NCI-H748 treated with DMSO at 0.1 percent for 48 hours (cell line): ENCODE measurements at regions not wholly inside any gene's neighbourhood (a gene's known extent, or its start where the extent isn't known, plus 50 kb on each side); places are given as distances from the start of the nearest gene placed in this dataset.

ENCODE experiments used
- DNase-seq: peaks from one replicate; lab custom pipeline; 2025; lab: John Stamatoyannopoulos, UW

DNA sequence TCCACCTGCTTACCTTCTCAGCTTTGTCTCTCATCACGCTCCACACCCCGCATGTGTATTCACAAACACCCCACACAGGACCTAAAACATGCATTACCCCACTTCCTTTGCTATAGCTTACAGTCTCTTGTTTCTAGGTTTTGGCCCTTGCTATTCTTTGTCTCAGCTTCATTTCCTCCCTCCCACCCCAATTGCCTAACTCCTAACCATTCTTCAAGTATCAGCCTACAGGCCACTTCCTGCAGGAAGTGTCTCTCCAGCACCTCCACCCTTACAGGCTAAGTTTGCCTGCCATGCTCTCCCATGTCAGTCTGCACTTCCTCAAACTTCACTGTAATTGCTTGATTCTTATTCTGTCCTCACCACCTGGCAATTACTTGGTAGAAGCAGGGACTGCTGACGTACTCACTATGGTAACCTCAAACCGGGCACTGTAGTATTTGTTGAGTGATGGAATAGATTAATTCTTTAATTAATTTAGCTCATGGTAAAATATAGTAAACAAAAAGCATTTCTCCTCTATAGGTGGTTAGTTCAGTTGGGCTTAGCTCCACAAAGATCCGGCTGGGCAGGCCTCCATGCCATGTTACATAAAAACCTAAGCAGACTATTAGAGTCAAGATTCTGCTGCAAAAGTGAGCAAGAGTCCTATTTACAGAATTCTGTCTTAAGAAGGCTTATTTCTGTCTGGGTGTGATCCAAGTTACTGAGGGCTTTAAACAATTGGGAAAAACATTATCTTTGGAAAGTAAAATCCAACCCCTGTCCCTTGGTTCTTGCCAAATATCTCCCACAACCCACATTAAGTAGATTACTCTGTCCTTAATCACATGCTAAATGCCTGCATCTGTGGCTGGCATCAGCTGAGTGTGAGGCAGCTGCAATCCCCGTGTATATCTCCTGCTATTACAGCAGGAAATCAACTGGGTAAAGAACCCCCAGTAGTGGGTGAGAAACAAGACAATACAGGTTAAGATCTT lies 124.7 kb upstream of the CPEB2 start:
- no peak for DNase-seq

GRCh38 chr4:14878681-14879080 lies 123.6 kb upstream of the CPEB2 start:
- no peak for DNase-seq

DNA sequence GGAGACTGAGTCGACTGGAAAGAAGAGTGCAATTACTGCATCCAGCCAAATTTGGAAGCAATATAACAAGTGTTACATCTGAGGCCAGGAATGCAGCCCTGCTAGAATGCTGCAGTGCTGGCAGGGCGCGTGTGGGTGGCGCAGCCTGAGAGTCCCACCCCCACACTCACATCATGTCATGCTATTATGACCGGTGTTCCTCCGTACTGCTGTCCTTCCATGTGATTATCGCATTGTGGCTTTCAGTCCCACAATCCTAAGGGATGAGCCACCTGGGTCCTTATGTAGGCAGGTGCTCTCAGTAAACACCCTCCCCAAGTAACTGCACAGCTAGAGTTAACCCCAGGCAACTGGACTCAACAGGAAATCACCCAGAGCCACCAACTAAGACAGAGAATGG lies 122.6 kb upstream of the CPEB2 start:
- DNase-seq, result no peak

DNA sequence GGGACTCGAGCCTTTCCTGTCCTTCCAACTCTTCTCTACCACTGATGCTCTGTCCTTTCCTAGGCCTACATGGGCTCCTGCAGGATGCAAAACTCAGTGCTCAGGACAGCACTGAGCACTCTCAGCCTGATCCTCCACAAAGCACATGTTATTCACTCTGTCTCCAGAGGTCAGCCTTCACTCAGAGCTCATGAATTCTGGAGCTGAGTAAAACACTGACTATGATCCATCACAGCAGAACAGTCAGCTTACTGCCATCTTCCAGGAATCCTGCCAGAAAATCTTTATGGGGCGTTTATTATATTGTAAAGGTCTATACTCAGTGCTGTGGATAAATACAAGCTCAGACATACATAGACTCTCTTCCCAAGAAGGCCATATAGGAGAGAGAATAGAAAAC lies 121.5 kb upstream of the CPEB2 start:
- DNase-seq, result no peak

DNA sequence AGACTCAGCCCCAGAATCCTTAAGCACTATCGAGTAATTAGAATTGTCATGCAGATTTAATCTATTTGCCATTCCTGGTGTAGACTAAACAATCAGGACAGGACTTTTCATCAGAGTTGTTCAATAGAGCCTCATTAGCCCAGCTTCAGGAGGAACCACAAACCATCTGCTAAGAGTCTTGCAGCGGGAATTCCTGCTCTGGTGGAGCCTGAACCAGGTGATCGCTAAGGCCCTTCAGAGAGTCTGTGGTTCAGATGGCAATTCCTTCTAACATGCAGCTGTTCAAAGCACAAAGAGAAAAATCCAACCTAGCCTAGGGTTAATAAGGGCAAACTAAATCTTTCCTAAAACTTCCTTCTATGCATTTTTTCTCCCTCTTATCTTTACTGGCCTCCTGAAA lies 119.1 kb upstream of the CPEB2 start:
- no peak for DNase-seq

- no peak for DNase-seq
Observed at GRCh38 chr4:14883661-14884060, 118.6 kb upstream of the CPEB2 start.

DNA sequence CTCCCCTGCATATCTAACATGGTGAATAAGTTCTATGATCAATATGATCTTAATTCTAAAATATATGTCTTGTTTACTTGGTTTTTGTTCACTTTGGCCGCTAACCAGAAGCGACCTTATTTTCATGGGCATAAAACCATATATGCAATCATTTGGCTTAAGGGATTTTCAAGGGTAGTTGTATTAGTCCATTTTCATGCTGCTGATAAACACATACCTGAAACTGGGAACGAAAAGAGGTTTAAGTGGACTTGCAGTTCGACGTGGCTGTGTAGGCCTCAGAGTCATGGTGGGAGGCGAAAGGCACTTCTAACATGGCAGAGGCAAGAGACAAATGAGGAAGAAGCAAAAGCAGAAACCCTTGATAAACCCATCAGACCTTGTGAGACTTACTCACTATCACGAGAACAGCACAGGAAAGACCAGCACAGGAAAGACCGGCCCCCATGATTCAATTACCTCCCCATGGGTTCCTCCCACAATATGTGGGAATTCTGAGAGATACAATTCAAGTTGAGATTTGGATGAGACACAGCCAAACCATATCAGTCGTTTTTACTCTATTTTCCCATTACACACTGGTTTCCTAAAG lies 114.3 kb upstream of the CPEB2 start:
- no peak for DNase-seq

DNA sequence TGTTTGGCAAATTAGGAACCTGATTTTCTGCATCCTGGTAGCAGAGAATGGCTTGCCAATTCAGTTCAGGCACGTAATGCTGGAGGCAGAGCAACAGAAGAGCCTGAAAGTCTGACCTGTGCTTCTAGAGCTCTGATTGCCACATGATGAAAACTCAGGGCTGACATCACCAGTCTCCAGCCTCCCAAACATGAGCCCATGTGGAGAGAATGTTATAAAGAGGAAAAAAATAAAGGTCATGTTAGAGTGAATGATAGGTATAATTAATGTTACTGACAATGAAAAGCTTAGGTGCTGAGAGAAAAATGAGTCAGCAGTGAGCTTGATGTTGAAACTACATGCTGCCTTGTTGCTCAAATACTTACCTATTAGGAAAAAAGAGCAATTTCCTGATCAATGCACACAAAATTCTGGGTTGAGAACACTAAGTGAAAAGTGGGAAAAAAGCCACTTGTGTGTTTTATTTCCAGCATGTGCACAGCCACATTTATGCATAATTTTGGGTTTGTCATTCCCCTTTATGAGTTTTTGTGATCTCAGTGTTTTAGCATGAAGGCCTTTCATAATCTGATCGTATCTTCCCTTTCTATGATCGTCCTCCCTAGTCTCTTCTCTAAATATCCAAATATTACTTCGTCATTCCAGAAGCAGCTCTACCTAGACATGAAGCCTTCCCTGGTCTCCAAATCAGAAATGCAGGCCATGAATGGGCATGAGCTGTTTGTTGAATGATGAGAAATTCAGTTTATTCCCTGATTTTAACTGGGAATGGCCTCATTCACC lies 113.3 kb upstream of the CPEB2 start:
- no peak for DNase-seq

GRCh38 chr4:14892563-14892962 lies 109.7 kb upstream of the CPEB2 start:
- no peak for DNase-seq

GRCh38 chr4:14893713-14894112 lies 108.6 kb upstream of the CPEB2 start:
- DNase-seq, result no peak

GRCh38 chr4:14894392-14895292 lies 107.6 kb upstream of the CPEB2 start:
- no peak for DNase-seq

DNA sequence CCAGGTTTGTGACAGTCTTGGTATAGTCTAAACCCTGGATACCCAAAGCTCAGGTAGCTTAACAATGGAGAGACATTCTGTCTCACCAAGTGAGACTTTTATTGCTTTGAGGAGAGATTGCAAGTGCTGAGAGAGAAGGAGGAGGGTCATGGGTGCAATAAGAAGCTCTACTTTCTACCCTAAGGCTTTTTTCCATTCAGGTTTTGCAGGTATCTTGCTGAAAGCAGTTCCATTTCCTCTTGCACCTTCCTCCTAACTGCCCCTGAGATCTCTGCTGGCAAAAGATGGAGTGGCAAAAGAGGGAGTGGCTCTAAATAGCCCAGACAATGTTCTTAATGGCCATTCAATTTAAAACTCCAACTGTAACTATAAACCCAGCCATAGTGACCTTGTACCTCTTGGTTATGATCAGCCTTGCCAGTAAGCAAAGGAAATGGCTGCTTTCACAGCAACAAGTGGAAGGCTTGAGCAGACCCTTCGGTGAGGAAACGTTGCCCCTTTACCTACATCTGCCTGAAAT lies 105.6 kb upstream of the CPEB2 start:
- DNase-seq, result no peak

- DNase-seq, result no peak
Observed at GRCh38 chr4:14897217-14897616, 105.1 kb upstream of the CPEB2 start.

DNA sequence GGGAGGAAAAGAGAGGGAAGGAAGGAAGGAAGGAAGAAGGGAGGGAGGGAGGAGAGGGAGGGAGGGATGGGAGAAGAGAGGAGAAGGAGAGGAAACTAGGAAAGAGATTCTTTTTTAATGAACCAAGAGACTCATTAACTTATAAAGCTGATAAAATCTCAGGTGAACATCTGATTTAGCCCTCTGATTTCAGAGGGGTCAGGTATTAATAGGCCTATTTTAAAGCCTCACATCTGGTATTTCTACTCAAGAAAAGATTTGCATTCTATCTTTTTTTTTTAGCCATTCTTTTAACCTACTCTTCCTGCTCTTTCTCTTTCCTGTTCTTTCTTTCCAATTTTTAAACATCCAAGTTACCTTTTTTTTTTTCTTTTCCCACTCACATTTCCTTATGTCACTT lies 103.3 kb upstream of the CPEB2 start:
- DNase-seq, result no peak

GRCh38 chr4:14902342-14902741 lies 99.9 kb upstream of the CPEB2 start:
- no peak for DNase-seq

DNA sequence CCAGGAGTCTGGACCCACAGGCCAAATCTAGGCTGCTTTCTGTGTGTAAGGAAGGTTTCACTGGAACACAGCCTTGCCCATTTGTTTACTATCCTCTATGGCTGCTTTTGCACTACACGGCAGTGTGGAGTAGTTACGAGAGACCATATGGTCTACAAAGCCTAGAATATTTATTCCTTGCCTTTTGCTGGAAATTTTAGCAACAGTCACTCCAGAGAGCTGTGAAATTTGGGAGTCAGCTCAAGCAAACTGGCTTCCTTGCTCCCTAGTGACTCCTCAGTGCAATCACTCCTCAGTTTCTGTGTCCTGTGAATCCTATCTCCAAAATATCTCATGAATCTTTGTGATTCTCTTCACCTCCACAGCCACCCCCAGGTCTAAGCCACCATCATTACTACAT lies 99.0 kb upstream of the CPEB2 start:
- DNase-seq, result no peak

GRCh38 chr4:14906805-14907204 lies 95.5 kb upstream of the CPEB2 start:
- no peak for DNase-seq

DNA sequence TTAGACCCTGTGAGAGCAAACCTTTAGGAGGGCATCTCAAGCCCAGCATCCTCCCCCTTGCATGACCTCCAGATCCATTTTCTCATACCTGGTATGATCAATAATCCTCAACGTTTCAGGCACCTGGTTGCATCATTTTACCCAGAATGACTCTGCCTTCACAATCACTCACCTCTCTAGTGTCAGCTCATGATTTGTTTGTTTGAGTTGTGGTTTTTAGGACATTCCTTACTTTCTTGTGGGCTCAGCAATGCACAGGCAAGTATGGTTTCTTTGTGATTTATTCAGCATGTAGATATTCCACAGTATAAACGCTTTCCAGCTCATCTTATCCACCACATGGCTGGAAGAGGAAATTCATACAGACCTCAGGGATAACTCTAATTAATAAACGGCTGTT lies 93.6 kb upstream of the CPEB2 start:
- DNase-seq, result no peak

- DNase-seq, result no peak
Observed at GRCh38 chr4:14910411-14910810, 91.9 kb upstream of the CPEB2 start.

GRCh38 chr4:14912426-14912825 lies 89.9 kb upstream of the CPEB2 start:
- DNase-seq, result no peak

GRCh38 chr4:14915018-14915417 lies 87.3 kb upstream of the CPEB2 start:
- no peak for DNase-seq
